ENCODE measurements at regions not wholly inside any gene's neighbourhood (a gene's known extent, or its start where the extent isn't known, plus 50 kb on each side); places are given as distances from the start of the nearest gene placed in this dataset.
"Not testable (repeated sequence)": the region's sequence is repeated elsewhere in the genome, so short reads cannot be mapped to it uniquely, and the experiment has no call there.

GRCh38 chr3:20256144-20256543 is 70.1 kb upstream of the SGO1 start:
- Mint-ChIP-seq H3K27ac (no peak overlapping the region), H3K9me3 (no peaks in the 10 kb centered on the region), H3K36me3 (no peaks in the 10 kb centered on the region), H3K4me3 (no peak overlapping the region), H3K4me1 (ENCODE audit: low read depth in 2 of 2) (no peaks in the 10 kb centered on the region), H3K27me3 (peaks cover 4 to 7% of the 10 kb centered on the region in 2 donors)
- DNase-seq (ENCODE audit: low spot score), result no peak
- ATAC-seq, result no peak

- H3K36me3 Mint-ChIP-seq, result no peaks in the 10 kb centered on the region
- ATAC-seq, result no peak
- DNase-seq (ENCODE audit: low spot score), result no peak
- peaks cover 4 to 7% of the 10 kb centered on the region in 2 donors for H3K27me3 Mint-ChIP-seq
- no peak overlapping the region for H3K4me3 Mint-ChIP-seq
- no peaks in the 10 kb centered on the region for H3K9me3 Mint-ChIP-seq
- H3K4me1 Mint-ChIP-seq (ENCODE audit: low read depth in 2 of 2), result no peaks in the 10 kb centered on the region
- no peak overlapping the region for H3K27ac Mint-ChIP-seq
Observed at GRCh38 chr3:20254268-20255117, 68.5 kb upstream of the SGO1 start.

GRCh38 chr3:20250786-20251185 is 64.8 kb upstream of the SGO1 start:
- no peak for ATAC-seq
- Mint-ChIP-seq H3K27ac (no peak overlapping the region), H3K27me3 (peaks cover 0 to 7% of the 10 kb centered on the region in 2 donors), H3K4me1 (ENCODE audit: low read depth in 2 of 2) (no peaks in the 10 kb centered on the region), H3K4me3 (no peak overlapping the region), H3K9me3 (no peaks in the 10 kb centered on the region), H3K36me3 (no peaks in the 10 kb centered on the region)
- DNase-seq (ENCODE audit: low spot score), result no peak

GRCh38 chr3:20250314-20250713 is 64.3 kb upstream of the SGO1 start:
- no peaks in the 10 kb centered on the region for H3K9me3 Mint-ChIP-seq
- H3K36me3 Mint-ChIP-seq, result no peaks in the 10 kb centered on the region
- DNase-seq (ENCODE audit: low spot score) (no peak), ATAC-seq (no peak)
- H3K4me1 Mint-ChIP-seq (ENCODE audit: low read depth in 2 of 2), result no peaks in the 10 kb centered on the region
- peaks cover 0 to 4% of the 10 kb centered on the region in 2 donors for H3K27me3 Mint-ChIP-seq
- H3K27ac Mint-ChIP-seq, result no peak overlapping the region
- no peak overlapping the region for H3K4me3 Mint-ChIP-seq

GRCh38 chr3:20246662-20247061 is 60.7 kb upstream of the SGO1 start:
- H3K9me3 Mint-ChIP-seq, result no peaks in the 10 kb centered on the region
- no peak overlapping the region for H3K27ac Mint-ChIP-seq
- H3K4me3 Mint-ChIP-seq, result no peak overlapping the region
- no peak for ATAC-seq
- H3K27me3 Mint-ChIP-seq, result peaks cover 11 to 21% of the 10 kb centered on the region in 2 donors
- no peak for DNase-seq (ENCODE audit: low spot score)
- H3K36me3 Mint-ChIP-seq, result peaks cover 13% of the 10 kb centered on the region
- no peaks in the 10 kb centered on the region for H3K4me1 Mint-ChIP-seq (ENCODE audit: low read depth in 2 of 2)

GRCh38 chr3:20245781-20246180 is 59.8 kb upstream of the SGO1 start:
- Mint-ChIP-seq H3K27ac (no peak overlapping the region), H3K27me3 (peaks cover 13 to 21% of the 10 kb centered on the region in 2 donors), H3K36me3 (peaks cover 14% of the 10 kb centered on the region), H3K4me3 (no peak overlapping the region), H3K9me3 (no peaks in the 10 kb centered on the region), H3K4me1 (ENCODE audit: low read depth in 2 of 2) (no peaks in the 10 kb centered on the region)
- DNase-seq (ENCODE audit: low spot score), result no peak
- no peak for ATAC-seq

- Mint-ChIP-seq H3K36me3 (peaks cover 14% of the 10 kb centered on the region), H3K27me3 (peaks cover 13 to 21% of the 10 kb centered on the region in 2 donors), H3K27ac (no peak overlapping the region), H3K4me3 (no peak overlapping the region), H3K4me1 (ENCODE audit: low read depth in 2 of 2) (no peaks in the 10 kb centered on the region), H3K9me3 (no peaks in the 10 kb centered on the region)
- ATAC-seq (no peak), DNase-seq (ENCODE audit: low spot score) (no peak)
Observed at GRCh38 chr3:20240154-20240883, 54.3 kb upstream of the SGO1 start.

- not testable (repeated sequence) for H3K4me1 Mint-ChIP-seq (ENCODE audit: low read depth in 2 of 2); ATAC-seq; DNase-seq (ENCODE audit: low spot score); H3K9me3 Mint-ChIP-seq; H3K27ac Mint-ChIP-seq; H3K4me3 Mint-ChIP-seq
- Mint-ChIP-seq H3K36me3 (peaks cover 14% of the 10 kb centered on the region), H3K27me3 (peaks cover 8 to 13% of the 10 kb centered on the region in 2 donors)
Observed at GRCh38 chr3:20238199-20238598, 52.2 kb upstream of the SGO1 start.

GRCh38 chr3:20236603-20237002 is 50.6 kb upstream of the SGO1 start:
- Mint-ChIP-seq H3K27ac (no peak overlapping the region), H3K27me3 (peaks cover 0 to 2% of the 10 kb centered on the region in 2 donors), H3K4me1 (ENCODE audit: low read depth in 2 of 2) (no peaks in the 10 kb centered on the region), H3K4me3 (no peak overlapping the region), H3K36me3 (peaks cover under 1% of the 10 kb centered on the region), H3K9me3 (no peaks in the 10 kb centered on the region)
- no peak for DNase-seq (ENCODE audit: low spot score)
- ATAC-seq, result no peak
